ENCODE measurements at regions not wholly inside any gene's neighbourhood (a gene's known extent, or its start where the extent isn't known, plus 50 kb on each side); places are given as distances from the start of the nearest gene placed in this dataset.

GRCh38 chr10:110434489-110435096, 63.1 kb upstream of the DUSP5 start:
- no peak overlapping the region for H3K27ac Mint-ChIP-seq
- TF ChIP-seq, protein P1, sequence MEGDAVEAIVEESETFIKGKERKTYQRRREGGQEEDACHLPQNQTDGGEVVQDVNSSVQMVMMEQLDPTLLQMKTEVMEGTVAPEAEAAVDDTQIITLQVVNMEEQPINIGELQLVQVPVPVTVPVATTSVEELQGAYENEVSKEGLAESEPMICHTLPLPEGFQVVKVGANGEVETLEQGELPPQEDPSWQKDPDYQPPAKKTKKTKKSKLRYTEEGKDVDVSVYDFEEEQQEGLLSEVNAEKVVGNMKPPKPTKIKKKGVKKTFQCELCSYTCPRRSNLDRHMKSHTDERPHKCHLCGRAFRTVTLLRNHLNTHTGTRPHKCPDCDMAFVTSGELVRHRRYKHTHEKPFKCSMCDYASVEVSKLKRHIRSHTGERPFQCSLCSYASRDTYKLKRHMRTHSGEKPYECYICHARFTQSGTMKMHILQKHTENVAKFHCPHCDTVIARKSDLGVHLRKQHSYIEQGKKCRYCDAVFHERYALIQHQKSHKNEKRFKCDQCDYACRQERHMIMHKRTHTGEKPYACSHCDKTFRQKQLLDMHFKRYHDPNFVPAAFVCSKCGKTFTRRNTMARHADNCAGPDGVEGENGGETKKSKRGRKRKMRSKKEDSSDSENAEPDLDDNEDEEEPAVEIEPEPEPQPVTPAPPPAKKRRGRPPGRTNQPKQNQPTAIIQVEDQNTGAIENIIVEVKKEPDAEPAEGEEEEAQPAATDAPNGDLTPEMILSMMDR (IDR thresholded peaks at IDR 0.05), result no peak
- ChIA-PET CTCF (interaction anchor here (0.6 kb wide), 1 partner anchor 16 kb away, joined by 3 read pairs; no protein-coding TSS in a partner anchor), POLR2A (no interaction called here)
- peaks cover 0 to 5% of the 10 kb centered on the region in 2 experiments for H3K9me3 ChIP-seq (ENCODE audit: control insufficient read depth in 1 of 2, insufficient read depth in 1 of 2, low read length in 2 of 2)
- H3K27ac ChIP-seq (ENCODE audit: low read depth in 1 of 2, low read length in 2 of 2), result no peak overlapping the region
- no peaks in the 10 kb centered on the region for H3K36me3 ChIP-seq (ENCODE audit: insufficient read depth, low read length)
- DNase-seq (no peak), ATAC-seq (ENCODE audit: poor library complexity) (no peak)
- H3K36me3 Mint-ChIP-seq (ENCODE audit: low read depth), result no peaks in the 10 kb centered on the region
- H3K4me1 Mint-ChIP-seq (ENCODE audit: low read depth), result no peaks in the 10 kb centered on the region
- H3K4me1 ChIP-seq (ENCODE audit: insufficient read depth, low read length), result peaks cover 3% of the 10 kb centered on the region
- no peaks in the 10 kb centered on the region for H3K27me3 ChIP-seq (ENCODE audit: control insufficient read depth in 1 of 2, insufficient read depth in 2 of 2, low read length in 2 of 2)
- no peak overlapping the region for H3K4me3 ChIP-seq (ENCODE audit: low read length)
- no peaks in the 10 kb centered on the region for H3K9me3 Mint-ChIP-seq
- no peak overlapping the region for H3K4me3 Mint-ChIP-seq
- no peaks in the 10 kb centered on the region for H3K27me3 Mint-ChIP-seq
- intact Hi-C loops (cut with DNase I, micrococcal nuclease), result no loop called here

- H3K27ac ChIP-seq (ENCODE audit: low read depth in 1 of 2, low read length in 2 of 2), result no peak overlapping the region
- peaks cover 6% of the 10 kb centered on the region for H3K4me1 ChIP-seq (ENCODE audit: insufficient read depth, low read length)
- no peak for ATAC-seq (ENCODE audit: poor library complexity)
- POLR2A ChIA-PET, result no interaction called here
- H3K27me3 Mint-ChIP-seq, result no peaks in the 10 kb centered on the region
- H3K9me3 ChIP-seq (ENCODE audit: control insufficient read depth in 1 of 2, insufficient read depth in 1 of 2, low read length in 2 of 2), result peaks cover 0 to 5% of the 10 kb centered on the region in 2 experiments
- H3K27ac Mint-ChIP-seq, result no peak overlapping the region
- no peaks in the 10 kb centered on the region for H3K9me3 Mint-ChIP-seq
- H3K4me1 Mint-ChIP-seq (ENCODE audit: low read depth), result peaks cover 3% of the 10 kb centered on the region
- no peaks in the 10 kb centered on the region for H3K36me3 ChIP-seq (ENCODE audit: insufficient read depth, low read length)
- CTCF ChIA-PET, result no interaction called here
- peak in 1 of 14 experiments; percentile 14 for DNase-seq
- no peak overlapping the region for H3K4me3 Mint-ChIP-seq
- H3K36me3 Mint-ChIP-seq (ENCODE audit: low read depth), result no peaks in the 10 kb centered on the region
- TF ChIP-seq, protein P1 (IDR thresholded peaks at IDR 0.05), result no peak
- intact Hi-C loops (cut with DNase I, micrococcal nuclease), result no loop called here
- H3K4me3 ChIP-seq (ENCODE audit: low read length), result no peak overlapping the region
- H3K27me3 ChIP-seq (ENCODE audit: control insufficient read depth in 1 of 2, insufficient read depth in 2 of 2, low read length in 2 of 2), result no peaks in the 10 kb centered on the region
Measured at GRCh38 chr10:110436554-110437350, 61.0 kb upstream of the DUSP5 start.

DNA sequence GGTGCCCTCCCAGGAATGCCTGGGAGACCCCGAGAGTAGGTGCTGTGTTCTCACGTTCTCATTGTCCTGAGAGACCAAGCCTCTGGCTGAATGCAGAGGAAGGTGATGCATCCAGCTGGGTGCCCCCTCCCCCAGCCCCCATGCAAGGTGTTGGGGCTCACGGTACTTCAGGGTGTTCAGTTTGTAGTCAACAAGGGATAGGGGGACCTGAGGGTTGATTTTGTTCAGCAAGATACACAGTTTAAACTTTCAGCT, 60.4 kb upstream of the DUSP5 start:
- no peak overlapping the region for H3K27ac Mint-ChIP-seq
- no peaks in the 10 kb centered on the region for H3K36me3 ChIP-seq (ENCODE audit: insufficient read depth, low read length)
- no peak overlapping the region for H3K27ac ChIP-seq (ENCODE audit: low read depth in 1 of 2, low read length in 2 of 2)
- no peaks in the 10 kb centered on the region for H3K9me3 Mint-ChIP-seq
- H3K4me3 ChIP-seq (ENCODE audit: low read length), result no peak overlapping the region
- peaks cover 7% of the 10 kb centered on the region for H3K4me1 Mint-ChIP-seq (ENCODE audit: low read depth)
- H3K4me1 ChIP-seq (ENCODE audit: insufficient read depth, low read length), result peaks cover 8% of the 10 kb centered on the region
- no peaks in the 10 kb centered on the region for H3K27me3 ChIP-seq (ENCODE audit: control insufficient read depth in 1 of 2, insufficient read depth in 2 of 2, low read length in 2 of 2)
- H3K36me3 Mint-ChIP-seq (ENCODE audit: low read depth), result no peaks in the 10 kb centered on the region
- H3K4me3 Mint-ChIP-seq, result no peak overlapping the region
- ATAC-seq (ENCODE audit: poor library complexity) (no peak), DNase-seq (no peak)
- ChIA-PET CTCF (no interaction called here), POLR2A (no interaction called here)
- H3K9me3 ChIP-seq (ENCODE audit: control insufficient read depth in 1 of 2, insufficient read depth in 1 of 2, low read length in 2 of 2), result peaks cover 0 to 5% of the 10 kb centered on the region in 2 experiments
- H3K27me3 Mint-ChIP-seq, result no peaks in the 10 kb centered on the region
- TF ChIP-seq, protein P1 (IDR thresholded peaks at IDR 0.05), result no peak
- intact Hi-C loops (cut with DNase I, micrococcal nuclease), result no loop called here
